MG63 (cell line): ENCODE measurements at regions not wholly inside any gene's neighbourhood (a gene's known extent, or its start where the extent isn't known, plus 50 kb on each side); places are given as distances from the start of the nearest gene placed in this dataset.

Experiments
- DNase-seq: peaks from one replicate; pipeline ENCODE4 v3.0.0-alpha.2; 2020
- H3K27me3 ChIP-seq: fragments of 250-450 bp; sonication (Bioruptor Pico); 2 replicates; pipeline ENCODE4 v1.5.1; 2020; ENCODE audit warnings: mild to moderate bottlenecking, moderate library complexity
- H3K36me3 ChIP-seq: fragments of 250-450 bp; sonication (Bioruptor Pico); 2 replicates; pipeline ENCODE4 v1.5.1; 2020; ENCODE audit warnings: mild to moderate bottlenecking, moderate library complexity
- H3K4me3 ChIP-seq: fragments of 250-450 bp; sonication (Bioruptor Pico); 2 replicates; pipeline ENCODE4 v1.5.1; 2020; ENCODE audit warnings: mild to moderate bottlenecking, moderate library complexity
- H3K9me3 ChIP-seq: fragments of 250-450 bp; sonication (Bioruptor Pico); 2 replicates; pipeline ENCODE4 v1.5.1; 2020; ENCODE audit warnings: mild to moderate bottlenecking, moderate library complexity

DNA sequence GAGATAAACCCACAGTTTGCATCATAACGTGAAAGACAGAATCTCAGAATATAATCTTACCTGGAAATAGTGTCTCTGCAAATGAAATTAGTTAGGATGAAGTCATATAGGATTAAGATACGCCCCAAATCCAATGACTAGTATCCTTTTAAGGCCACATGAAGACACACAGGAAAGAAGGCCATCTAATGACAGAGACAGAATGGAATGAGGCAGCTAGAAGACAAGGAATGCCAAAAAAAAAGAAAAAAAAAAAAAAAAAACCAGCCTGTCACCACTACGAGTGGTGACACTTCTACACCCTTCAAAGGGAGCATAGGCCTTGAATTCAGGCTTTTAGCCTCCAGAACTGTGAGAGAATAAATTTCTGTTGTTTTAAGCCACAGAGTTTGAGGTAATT lies 82.9 kb downstream of the HYCC1 start:
- H3K4me3 ChIP-seq = no peak overlapping the region
- no peaks in the 10 kb centered on the region for H3K9me3 ChIP-seq
- H3K36me3 ChIP-seq = no peaks in the 10 kb centered on the region
- H3K27me3 ChIP-seq = no peaks in the 10 kb centered on the region
- no peak for DNase-seq

DNA sequence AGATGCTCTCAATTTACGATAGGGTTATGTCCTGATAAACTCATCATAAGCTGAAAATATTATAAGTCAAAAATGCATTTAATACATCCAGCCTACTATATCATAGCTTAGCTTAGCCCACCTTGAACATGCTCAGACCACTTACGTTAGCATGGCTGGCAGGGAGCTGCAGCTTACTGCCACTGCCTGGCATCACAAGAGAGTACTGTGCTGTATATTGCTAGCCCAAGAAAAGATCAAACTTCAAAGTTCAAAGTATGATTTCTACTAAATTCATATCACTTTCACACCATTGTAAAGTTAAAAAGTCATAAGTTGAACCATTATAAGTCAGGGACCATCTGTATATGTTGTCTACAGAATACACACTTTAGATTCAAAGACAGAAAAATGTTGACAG lies 91.6 kb downstream of the HYCC1 start:
- DNase-seq = no peak
- Histone ChIP-seq H3K9me3 (0 out of 2 replicates have a peak, but pooled peaks cover 3% of the 10 kb centered on the region), H3K4me3 (no peak overlapping the region), H3K36me3 (no peaks in the 10 kb centered on the region), H3K27me3 (no peaks in the 10 kb centered on the region)

DNA sequence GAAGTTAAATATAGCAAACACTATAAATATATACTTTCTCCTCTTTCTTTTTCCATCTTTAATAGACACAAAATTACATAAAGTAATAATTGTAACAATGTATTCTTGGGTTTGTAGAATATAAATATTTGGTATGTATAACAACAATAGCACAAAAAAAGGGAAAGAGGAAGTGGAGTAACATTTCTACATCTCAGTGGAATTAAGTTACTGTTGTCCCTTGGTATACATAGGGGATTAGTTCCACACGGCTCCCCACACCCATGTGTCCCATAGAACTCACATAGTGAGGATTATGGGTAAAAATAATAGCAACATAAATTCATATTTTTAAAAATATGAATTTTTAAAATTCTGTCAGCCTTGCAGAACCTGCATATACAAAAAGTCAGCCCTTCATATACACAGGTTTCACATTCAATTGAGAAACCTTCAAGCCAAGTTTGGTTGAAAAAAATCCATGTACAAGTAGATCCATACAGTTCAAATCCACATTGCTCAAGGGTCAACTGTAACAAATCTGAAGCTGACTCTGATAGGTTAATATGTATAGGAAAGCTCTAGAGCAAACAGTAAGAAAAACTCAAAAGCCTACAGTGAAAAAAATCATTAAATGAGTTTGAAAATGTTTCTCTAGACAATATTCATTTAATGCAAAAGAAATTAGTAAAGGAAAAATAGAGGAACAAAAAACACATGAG lies 92.4 kb downstream of the HYCC1 start:
- 0 out of 2 replicates have a peak, but pooled peaks cover 3% of the 10 kb centered on the region for H3K9me3 ChIP-seq
- H3K36me3 ChIP-seq = no peaks in the 10 kb centered on the region
- H3K4me3 ChIP-seq = no peak overlapping the region
- no peaks in the 10 kb centered on the region for H3K27me3 ChIP-seq
- no peak for DNase-seq

DNA sequence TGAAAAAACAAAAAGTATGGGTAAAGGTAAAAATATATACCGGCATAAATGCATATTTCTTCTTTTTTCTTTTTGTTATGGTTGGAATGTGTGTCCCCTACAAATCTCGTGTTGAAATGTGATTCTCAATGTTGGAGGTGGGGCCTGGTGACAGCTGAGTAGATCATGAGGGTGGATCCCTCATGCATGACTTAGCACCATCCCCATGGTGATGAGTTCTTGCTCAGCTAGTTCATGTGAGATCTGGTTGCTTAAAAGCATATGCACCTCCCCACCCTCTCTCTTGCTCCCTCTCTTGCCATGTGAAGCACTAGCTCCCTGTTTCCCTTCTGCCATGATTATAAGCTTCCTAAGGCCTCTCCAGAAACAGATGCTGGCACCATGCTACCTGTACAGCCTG lies 93.3 kb downstream of the HYCC1 start:
- Histone ChIP-seq H3K36me3 (no peaks in the 10 kb centered on the region), H3K9me3 (0 out of 2 replicates have a peak, but pooled peaks cover 3% of the 10 kb centered on the region), H3K27me3 (no peaks in the 10 kb centered on the region), H3K4me3 (no peak overlapping the region)
- no peak for DNase-seq

DNA sequence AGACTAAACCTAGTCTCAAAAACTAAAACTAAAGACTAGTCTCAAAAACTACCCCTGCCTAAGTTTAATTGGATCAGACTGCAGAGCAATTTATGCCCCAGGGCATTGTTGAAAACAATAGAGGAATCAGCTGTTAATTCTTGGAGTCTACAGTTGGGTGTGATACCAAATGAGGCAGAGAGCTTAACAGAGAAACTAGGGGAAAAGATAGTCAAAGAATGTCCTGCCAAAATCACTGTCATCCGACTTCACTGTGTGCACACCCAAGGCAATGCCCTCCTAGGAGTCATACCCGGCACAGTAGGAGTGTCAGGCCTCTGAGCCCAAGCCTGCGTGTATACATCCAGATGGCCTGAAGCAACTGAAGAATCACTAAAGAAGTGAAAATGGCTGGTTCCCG lies 90.5 kb upstream of the TOMM7 start:
- Histone ChIP-seq H3K4me3 (no peak overlapping the region), H3K36me3 (no peaks in the 10 kb centered on the region), H3K27me3 (no peaks in the 10 kb centered on the region), H3K9me3 (peaks cover 7% of the 10 kb centered on the region; the same call in 1 of the 2 replicates)
- no peak for DNase-seq

DNA sequence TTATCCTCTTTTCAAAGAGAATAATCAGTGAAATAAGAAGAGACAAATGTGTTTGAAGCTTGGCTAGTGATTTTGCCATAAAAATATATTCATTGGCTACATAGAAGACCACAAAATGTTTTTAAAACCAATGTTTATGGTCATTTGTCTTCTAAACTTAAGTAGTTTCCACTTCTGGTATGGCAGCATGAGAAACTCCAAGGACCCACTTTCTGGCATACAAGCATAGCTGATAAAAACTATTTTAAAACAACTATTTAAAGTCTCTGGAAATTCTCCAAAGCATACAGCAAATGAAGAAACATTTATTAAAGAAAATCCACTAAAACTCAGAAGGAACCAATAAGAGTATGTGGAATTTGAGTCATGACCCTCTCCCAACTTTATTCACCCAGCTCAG lies 89.2 kb upstream of the TOMM7 start:
- H3K4me3 ChIP-seq = no peak overlapping the region
- peaks cover 7% of the 10 kb centered on the region; the same call in 1 of the 2 replicates for H3K9me3 ChIP-seq
- DNase-seq = no peak
- H3K36me3 ChIP-seq = no peaks in the 10 kb centered on the region
- H3K27me3 ChIP-seq = no peaks in the 10 kb centered on the region

DNA sequence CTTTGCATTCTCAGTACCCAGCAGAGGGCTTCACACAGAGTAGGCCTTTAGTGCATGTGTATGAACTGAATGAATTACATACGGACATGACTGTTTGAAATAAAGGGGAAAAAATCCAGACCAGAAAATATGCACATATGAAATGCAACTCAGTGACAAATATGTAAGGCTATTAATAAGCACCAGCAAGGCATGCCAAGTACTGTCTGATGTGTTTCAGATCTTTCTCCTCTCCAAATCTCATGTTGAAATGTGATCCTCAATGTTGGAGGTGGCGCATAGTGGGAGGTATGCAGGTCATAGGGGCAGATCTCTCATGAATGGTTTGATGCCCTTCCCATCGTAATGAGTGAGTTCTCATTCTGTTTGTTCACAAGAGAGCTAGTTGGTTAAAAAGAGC lies 87.3 kb upstream of the TOMM7 start:
- Histone ChIP-seq H3K36me3 (no peaks in the 10 kb centered on the region), H3K4me3 (no peak overlapping the region), H3K27me3 (no peaks in the 10 kb centered on the region), H3K9me3 (peaks cover 7% of the 10 kb centered on the region; the same call in 1 of the 2 replicates)
- no peak for DNase-seq

DNA sequence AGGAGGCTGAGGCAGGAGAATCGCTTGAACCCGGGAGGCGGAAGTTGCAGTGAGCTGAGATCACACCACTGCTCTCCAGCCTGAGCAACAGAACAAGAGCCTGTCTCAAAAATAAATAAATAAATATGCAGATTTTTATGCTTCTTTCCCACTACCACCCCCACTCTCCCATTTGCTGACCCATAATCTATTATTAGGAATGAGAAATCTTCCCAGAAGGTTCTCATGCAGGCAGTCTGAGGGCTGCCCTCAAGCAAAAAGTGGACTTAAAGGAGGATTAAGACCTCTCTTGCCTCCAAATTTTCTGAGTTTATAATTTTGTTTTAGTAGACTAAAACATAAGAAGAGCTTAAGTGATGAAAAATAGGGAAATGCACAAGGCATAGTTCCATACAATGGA lies 85.2 kb upstream of the TOMM7 start:
- no peaks in the 10 kb centered on the region for H3K36me3 ChIP-seq
- DNase-seq = no peak
- H3K27me3 ChIP-seq = no peaks in the 10 kb centered on the region
- no peak overlapping the region for H3K4me3 ChIP-seq
- no peaks in the 10 kb centered on the region; the same call in 1 of the 2 replicates for H3K9me3 ChIP-seq

DNA sequence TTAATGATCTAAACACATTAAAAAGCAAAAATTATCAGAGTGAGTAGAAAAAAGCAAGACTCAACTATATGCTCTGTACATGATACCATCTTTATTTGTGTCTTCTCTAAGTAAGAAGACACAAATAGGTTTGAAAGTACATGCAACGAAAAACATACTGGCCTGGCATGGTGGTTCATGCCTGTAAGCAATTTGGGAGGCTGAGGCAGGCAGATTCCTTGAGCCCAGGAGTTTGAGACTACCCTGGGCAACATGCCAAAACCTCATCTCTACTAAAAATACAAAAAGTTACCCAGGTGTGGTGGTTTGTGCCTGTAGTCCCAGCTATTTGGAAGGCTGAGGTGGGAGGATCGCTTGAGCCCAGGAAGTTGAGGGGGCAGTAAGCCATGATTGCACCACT lies 78.1 kb upstream of the TOMM7 start:
- Histone ChIP-seq H3K9me3 (no peaks in the 10 kb centered on the region; the same call in 1 of the 2 replicates), H3K4me3 (no peak overlapping the region), H3K36me3 (no peaks in the 10 kb centered on the region), H3K27me3 (no peaks in the 10 kb centered on the region)
- no peak for DNase-seq

DNA sequence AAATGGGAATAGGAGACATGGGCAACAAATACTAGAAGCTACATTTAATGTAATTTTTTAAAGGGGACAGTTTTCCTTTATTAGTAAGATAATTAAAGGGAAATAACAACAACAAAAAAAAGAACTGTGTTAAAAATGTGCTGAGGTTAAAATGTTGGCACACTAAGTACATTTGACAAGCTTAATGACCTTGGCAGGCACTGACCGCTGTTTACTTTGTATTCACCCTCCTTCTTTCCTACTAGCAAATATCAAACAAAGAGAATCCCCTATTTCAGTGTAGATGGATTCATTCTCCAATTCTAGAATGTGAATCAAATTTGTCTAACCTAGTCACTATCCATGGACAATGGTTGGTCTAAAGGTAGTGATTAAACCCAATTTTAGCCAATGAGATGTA lies 77.5 kb upstream of the TOMM7 start:
- Histone ChIP-seq H3K27me3 (no peaks in the 10 kb centered on the region), H3K9me3 (no peaks in the 10 kb centered on the region; the same call in 1 of the 2 replicates), H3K36me3 (no peaks in the 10 kb centered on the region), H3K4me3 (no peak overlapping the region)
- no peak for DNase-seq

DNA sequence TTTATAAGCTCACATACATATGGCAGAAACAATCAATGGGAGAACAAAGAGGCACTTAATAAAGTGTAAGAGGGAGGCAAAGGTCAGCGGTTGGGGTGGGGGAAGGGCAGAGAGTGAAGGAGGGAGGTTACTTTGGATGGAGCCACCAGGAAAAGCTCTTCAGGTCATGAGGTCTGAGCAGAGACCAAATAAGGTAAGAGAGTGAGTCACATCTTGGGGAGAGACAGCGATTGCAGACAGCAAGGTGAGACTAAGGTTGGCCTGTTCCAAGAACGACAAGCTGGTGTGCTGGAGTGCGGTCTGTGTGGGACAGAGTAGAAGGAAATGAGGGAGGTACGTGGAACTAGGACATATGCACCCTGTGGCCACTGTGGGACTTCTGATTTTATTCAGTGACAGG lies 74.3 kb upstream of the TOMM7 start:
- no peak overlapping the region for H3K4me3 ChIP-seq
- no peaks in the 10 kb centered on the region for H3K9me3 ChIP-seq
- H3K36me3 ChIP-seq = no peaks in the 10 kb centered on the region
- no peak for DNase-seq
- H3K27me3 ChIP-seq = no peaks in the 10 kb centered on the region

DNA sequence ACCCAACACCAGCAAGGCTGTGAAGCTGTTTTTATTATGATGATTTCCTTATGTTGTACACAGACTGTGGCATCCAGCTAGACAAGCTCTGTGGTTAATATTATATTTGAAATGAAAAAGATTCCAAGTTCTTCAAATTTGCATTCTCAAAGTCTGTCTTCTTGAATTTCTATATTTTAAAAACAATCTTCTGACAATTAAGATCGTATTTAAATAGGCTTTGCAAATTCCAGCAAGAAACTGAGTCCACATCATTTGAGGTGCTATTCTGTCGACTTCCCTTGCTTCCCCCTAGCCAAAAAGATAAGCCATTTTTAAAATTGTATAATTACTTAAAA lies 73.1 kb upstream of the TOMM7 start:
- H3K9me3 ChIP-seq = no peaks in the 10 kb centered on the region
- no peaks in the 10 kb centered on the region for H3K36me3 ChIP-seq
- no peak for DNase-seq
- no peaks in the 10 kb centered on the region for H3K27me3 ChIP-seq
- H3K4me3 ChIP-seq = no peak overlapping the region

DNA sequence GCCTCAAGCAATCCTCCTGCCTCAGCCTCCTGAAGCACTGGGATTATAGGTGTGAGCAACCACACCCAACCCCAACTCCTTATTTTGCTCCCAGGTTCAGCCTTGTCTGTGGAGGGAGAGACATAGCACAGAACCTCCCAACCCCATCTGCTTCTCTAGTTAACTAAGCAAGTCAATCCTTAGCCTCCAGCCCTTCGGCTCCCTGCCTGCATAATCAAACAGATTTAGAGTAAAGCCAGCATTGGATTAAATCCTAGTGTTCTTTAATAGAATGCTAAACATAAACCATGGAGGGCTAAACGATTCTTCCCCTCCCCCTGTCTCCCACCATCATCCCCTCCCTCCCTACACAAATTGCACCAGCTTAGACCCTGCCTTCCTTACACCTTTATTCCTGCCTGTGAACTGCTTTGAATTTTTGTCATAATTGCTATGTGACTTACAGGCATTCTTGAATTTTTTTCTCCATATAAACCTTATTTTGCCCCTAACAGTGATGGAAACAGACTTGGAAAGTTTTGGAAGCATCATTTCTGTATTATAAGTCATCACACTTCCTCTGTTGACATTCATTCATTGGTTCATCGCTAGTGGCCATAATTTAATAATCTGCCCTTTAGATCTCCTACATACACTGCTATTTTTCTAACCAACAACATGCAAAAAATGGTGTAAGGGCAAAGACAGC lies 72.6 kb upstream of the TOMM7 start:
- Histone ChIP-seq H3K4me3 (no peak overlapping the region), H3K36me3 (no peaks in the 10 kb centered on the region), H3K9me3 (no peaks in the 10 kb centered on the region), H3K27me3 (no peaks in the 10 kb centered on the region)
- no peak for DNase-seq

DNA sequence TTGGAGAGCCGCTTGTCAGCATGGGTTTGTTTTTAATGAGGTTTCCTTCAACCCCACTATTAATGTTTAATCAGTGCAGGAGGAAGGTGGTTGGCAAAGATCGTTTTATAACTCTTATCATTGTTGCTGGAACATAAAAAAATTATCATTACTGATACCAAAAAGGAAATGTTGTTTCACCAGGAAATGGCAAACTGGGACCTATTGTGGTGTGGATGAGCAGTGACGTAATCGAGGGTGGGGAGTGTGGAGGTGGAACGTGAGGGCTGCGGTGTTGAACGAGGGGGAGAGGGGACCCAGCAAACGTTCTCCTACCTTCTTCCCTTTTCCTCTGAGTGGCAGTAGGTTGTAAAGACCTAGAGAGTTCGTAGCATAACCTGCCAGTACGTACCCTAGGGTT lies 71.9 kb upstream of the TOMM7 start:
- H3K27me3 ChIP-seq = no peaks in the 10 kb centered on the region
- no peak for DNase-seq
- H3K9me3 ChIP-seq = no peaks in the 10 kb centered on the region
- no peak overlapping the region for H3K4me3 ChIP-seq
- no peaks in the 10 kb centered on the region for H3K36me3 ChIP-seq

DNA sequence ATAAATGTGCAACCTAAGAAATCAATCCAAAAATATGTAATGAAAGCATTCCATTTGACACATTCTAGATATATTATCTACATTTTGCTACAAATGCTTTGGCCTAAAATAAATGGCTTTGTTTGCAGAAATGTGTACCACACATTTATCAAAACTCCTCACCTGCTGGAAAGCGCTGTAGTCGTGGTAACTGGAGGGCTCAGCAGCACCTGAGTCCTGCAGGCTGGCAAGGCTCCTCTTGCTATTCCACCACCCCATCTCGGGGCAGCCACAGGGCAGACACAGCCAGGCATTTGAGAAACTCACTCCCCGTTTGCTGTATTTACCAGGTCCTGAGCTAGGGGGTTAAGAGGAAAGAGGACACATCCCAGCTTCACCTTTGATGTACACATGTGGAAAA lies 68.1 kb upstream of the TOMM7 start:
- Histone ChIP-seq H3K9me3 (no peaks in the 10 kb centered on the region), H3K36me3 (no peaks in the 10 kb centered on the region), H3K4me3 (no peak overlapping the region), H3K27me3 (no peaks in the 10 kb centered on the region)
- no peak for DNase-seq

DNA sequence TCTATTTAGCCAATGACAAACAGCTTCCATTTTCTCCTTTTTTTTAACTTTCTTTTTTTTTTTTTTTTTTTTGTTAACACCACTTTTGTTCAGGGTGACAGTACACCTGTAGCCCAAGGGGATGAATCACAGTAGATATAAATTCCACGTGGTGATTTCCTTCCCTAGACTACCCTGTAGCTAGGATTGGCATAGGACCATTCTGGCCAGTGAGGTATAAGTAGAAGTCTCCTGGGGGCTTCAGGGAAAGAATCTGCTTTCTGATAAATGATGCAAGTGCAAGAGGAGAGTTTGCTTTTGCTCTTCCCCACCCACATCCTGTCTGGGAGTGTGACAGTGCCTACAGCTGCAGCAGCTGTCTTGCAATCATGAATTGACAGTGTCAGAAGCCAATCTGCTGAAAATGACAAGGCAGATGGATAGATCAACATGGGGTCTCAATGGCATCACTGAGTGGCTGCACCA lies 63.2 kb upstream of the TOMM7 start:
- Histone ChIP-seq H3K27me3 (no peaks in the 10 kb centered on the region), H3K36me3 (no peaks in the 10 kb centered on the region), H3K4me3 (no peak overlapping the region), H3K9me3 (no peaks in the 10 kb centered on the region)
- DNase-seq = no peak

DNA sequence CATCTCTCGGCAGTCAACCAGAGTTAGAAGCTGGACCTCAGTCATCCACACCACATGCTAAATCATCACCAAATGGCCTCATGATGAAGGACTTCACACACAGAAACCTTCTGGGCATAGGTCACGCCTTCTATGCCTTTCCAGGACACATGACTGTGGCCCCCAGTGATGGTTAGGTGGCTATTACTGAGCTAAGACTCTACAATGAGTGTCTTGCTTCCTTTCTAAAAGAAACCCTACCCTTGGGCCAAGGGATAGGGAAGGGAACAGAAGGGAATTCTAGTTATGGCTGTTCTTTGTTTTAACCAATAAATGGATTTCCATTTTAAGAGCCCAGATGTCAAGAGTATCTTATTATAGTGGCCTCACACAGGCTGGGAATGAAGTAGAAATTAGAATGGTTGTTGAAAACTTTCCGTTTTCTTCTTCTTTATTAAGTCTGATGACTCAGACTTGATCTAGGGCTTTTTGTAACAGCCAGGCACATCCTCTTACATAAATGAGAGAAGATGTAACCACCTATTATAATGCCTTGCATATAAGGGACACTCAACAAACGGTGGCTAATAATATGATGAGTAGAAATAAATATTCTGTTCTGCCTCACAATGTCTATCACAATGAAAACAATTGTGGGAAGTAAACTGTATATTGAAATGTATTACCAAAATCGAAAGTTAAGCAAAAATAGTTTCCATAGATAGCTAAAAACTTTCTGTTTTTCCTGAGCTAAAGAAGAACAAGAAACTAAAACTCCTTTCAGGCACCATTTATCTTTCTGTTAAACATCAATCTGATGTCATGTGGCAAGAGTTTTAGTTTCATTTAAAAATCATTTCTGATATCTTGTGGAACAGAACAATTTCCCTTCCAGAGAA lies 62.5 kb upstream of the TOMM7 start:
- DNase-seq = no peak

More for the DNA sequence above, 62.5 kb upstream of the TOMM7 start:
- Histone ChIP-seq H3K36me3 (no peaks in the 10 kb centered on the region), H3K9me3 (no peaks in the 10 kb centered on the region), H3K4me3 (no peak overlapping the region), H3K27me3 (no peaks in the 10 kb centered on the region)
